ENCODE measurements at regions not wholly inside any gene's neighbourhood (a gene's known extent, or its start where the extent isn't known, plus 50 kb on each side); places are given as distances from the start of the nearest gene placed in this dataset.

- no peak for TF ChIP-seq CTCF (conservative IDR thresholded peaks at IDR 0.05; ENCODE audit: low read depth in 2 of 2)
- no peak for TF ChIP-seq EZH2 (IDR thresholded peaks at IDR 0.05; ENCODE audit: low read depth, unreplicated experiment)
- TF ChIP-seq NANOG (IDR thresholded peaks at IDR 0.05; ENCODE audit: borderline replicate concordance), result no peak
- TF ChIP-seq EZH2phosphoT487 (IDR thresholded peaks at IDR 0.05; ENCODE audit: unreplicated experiment), result no peak
- TF ChIP-seq POLR2AphosphoS5 (IDR thresholded peaks at IDR 0.05; ENCODE audit: low read depth), result no peak
- no peak for TF ChIP-seq CREB1 (CRISPR knock-in tag; IDR thresholded peaks at IDR 0.05; ENCODE audit: low read depth)
- TF ChIP-seq, protein P1, sequence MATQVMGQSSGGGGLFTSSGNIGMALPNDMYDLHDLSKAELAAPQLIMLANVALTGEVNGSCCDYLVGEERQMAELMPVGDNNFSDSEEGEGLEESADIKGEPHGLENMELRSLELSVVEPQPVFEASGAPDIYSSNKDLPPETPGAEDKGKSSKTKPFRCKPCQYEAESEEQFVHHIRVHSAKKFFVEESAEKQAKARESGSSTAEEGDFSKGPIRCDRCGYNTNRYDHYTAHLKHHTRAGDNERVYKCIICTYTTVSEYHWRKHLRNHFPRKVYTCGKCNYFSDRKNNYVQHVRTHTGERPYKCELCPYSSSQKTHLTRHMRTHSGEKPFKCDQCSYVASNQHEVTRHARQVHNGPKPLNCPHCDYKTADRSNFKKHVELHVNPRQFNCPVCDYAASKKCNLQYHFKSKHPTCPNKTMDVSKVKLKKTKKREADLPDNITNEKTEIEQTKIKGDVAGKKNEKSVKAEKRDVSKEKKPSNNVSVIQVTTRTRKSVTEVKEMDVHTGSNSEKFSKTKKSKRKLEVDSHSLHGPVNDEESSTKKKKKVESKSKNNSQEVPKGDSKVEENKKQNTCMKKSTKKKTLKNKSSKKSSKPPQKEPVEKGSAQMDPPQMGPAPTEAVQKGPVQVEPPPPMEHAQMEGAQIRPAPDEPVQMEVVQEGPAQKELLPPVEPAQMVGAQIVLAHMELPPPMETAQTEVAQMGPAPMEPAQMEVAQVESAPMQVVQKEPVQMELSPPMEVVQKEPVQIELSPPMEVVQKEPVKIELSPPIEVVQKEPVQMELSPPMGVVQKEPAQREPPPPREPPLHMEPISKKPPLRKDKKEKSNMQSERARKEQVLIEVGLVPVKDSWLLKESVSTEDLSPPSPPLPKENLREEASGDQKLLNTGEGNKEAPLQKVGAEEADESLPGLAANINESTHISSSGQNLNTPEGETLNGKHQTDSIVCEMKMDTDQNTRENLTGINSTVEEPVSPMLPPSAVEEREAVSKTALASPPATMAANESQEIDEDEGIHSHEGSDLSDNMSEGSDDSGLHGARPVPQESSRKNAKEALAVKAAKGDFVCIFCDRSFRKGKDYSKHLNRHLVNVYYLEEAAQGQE (IDR thresholded peaks at IDR 0.05; ENCODE audit: unreplicated experiment), result no peak
- TF ChIP-seq ETS1 (IDR thresholded peaks at IDR 0.05), result no peak
These were observed 108.8 kb upstream of the CADM1 start for GRCh38 chr11:115613004-115613403.
